Erythroblast (primary cell): ENCODE measurements at regions not wholly inside any gene's neighbourhood (a gene's known extent, or its start where the extent isn't known, plus 50 kb on each side); places are given as distances from the start of the nearest gene placed in this dataset.

Experiments used
- GATA1 ChIP-seq: IDR thresholded peaks from 2 replicates; pipeline ENCODE4 v1.6.1; 2011; ENCODE audit warnings: low read depth, mild to moderate bottlenecking, control low read depth, low read length, moderate library complexity
- POLR2A ChIP-seq: IDR thresholded peaks from 2 replicates; pipeline ENCODE4 v1.6.1; 2011; ENCODE audit warnings: mild to moderate bottlenecking, low read length

DNA sequence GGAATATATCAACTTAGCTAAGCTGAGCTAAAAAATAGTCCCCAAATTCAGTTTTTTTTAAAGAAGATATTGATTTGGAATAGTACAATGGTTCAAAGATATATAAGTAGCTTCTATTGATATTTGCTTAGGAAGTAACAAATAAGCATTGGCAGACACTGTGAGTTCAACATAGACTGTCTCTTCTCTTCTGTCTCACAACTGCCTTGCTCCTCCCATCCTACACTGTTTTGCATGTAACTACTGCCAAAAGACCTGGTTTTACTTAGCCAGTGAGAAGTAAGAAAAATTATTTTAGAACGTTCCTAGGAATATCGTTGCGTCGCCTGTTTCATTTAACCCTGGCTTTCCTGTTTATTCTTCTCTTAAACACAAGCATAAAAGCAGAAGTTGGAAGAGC is 859.0 kb upstream of the SPRY2 start:
- TF ChIP-seq POLR2A (no peak), GATA1 (no peak)
